ENCODE measurements at regions not wholly inside any gene's neighbourhood (a gene's known extent, or its start where the extent isn't known, plus 50 kb on each side); places are given as distances from the start of the nearest gene placed in this dataset.

GRCh38 chr5:112002376-112002775, 245.4 kb upstream of the NREP start:
- no peaks in the 10 kb centered on the region for H3K36me3 ChIP-seq (replicated peaks; ENCODE audit: insufficient read depth, low read length)
- H3K79me2 ChIP-seq (ENCODE audit: low read length) = no peaks in the 10 kb centered on the region
- H3K4me1 ChIP-seq (ENCODE audit: low read length) = no peaks in the 10 kb centered on the region
- no peaks in the 10 kb centered on the region for H3K9me2 ChIP-seq (replicated peaks; ENCODE audit: insufficient read depth, low read length)
- TF ChIP-seq EZH2phosphoT487 (IDR thresholded peaks at IDR 0.05; ENCODE audit: low read length) = no peak
- no peak for TF ChIP-seq EZH2 (optimal IDR thresholded peaks at IDR 0.05; ENCODE audit: low read depth, low read length)
- no peak overlapping the region for H3K4me2 ChIP-seq (ENCODE audit: low read depth, low read length)
- H3K9me3 ChIP-seq (replicated peaks; ENCODE audit: insufficient read depth, low read length) = no peaks in the 10 kb centered on the region
- no peak overlapping the region for H2AFZ ChIP-seq (ENCODE audit: low read length)
- no peak overlapping the region for H3K4me3 ChIP-seq (ENCODE audit: low read length)
- H3K27me3 ChIP-seq (replicated peaks; ENCODE audit: insufficient read depth, low read length) = no peaks in the 10 kb centered on the region
- H3F3A ChIP-seq (ENCODE audit: insufficient read depth, low read length) = no peaks in the 10 kb centered on the region
- DNase-seq = no peak
- H3K27ac ChIP-seq (ENCODE audit: low read length) = no peak overlapping the region
- H3K9ac ChIP-seq (ENCODE audit: low read length) = no peak overlapping the region
- H4K20me1 ChIP-seq (ENCODE audit: insufficient read depth, low read length) = no peaks in the 10 kb centered on the region

- Histone ChIP-seq H2AFZ (ENCODE audit: low read length) (no peak overlapping the region), H3K9me3 (replicated peaks; ENCODE audit: insufficient read depth, low read length) (no peaks in the 10 kb centered on the region), H3F3A (ENCODE audit: insufficient read depth, low read length) (no peaks in the 10 kb centered on the region), H3K27ac (ENCODE audit: low read length) (no peak overlapping the region), H3K4me2 (ENCODE audit: low read depth, low read length) (no peak overlapping the region), H3K79me2 (ENCODE audit: low read length) (no peaks in the 10 kb centered on the region), H3K4me3 (ENCODE audit: low read length) (no peak overlapping the region), H3K4me1 (ENCODE audit: low read length) (no peaks in the 10 kb centered on the region), H3K27me3 (replicated peaks; ENCODE audit: insufficient read depth, low read length) (no peaks in the 10 kb centered on the region), H4K20me1 (ENCODE audit: insufficient read depth, low read length) (no peaks in the 10 kb centered on the region), H3K9ac (ENCODE audit: low read length) (no peak overlapping the region), H3K36me3 (replicated peaks; ENCODE audit: insufficient read depth, low read length) (no peaks in the 10 kb centered on the region), H3K9me2 (replicated peaks; ENCODE audit: insufficient read depth, low read length) (no peaks in the 10 kb centered on the region)
- TF ChIP-seq EZH2 (optimal IDR thresholded peaks at IDR 0.05; ENCODE audit: low read depth, low read length) = no peak
- TF ChIP-seq EZH2phosphoT487 (IDR thresholded peaks at IDR 0.05; ENCODE audit: low read length) = no peak
- TF ChIP-seq, protein P1, sequence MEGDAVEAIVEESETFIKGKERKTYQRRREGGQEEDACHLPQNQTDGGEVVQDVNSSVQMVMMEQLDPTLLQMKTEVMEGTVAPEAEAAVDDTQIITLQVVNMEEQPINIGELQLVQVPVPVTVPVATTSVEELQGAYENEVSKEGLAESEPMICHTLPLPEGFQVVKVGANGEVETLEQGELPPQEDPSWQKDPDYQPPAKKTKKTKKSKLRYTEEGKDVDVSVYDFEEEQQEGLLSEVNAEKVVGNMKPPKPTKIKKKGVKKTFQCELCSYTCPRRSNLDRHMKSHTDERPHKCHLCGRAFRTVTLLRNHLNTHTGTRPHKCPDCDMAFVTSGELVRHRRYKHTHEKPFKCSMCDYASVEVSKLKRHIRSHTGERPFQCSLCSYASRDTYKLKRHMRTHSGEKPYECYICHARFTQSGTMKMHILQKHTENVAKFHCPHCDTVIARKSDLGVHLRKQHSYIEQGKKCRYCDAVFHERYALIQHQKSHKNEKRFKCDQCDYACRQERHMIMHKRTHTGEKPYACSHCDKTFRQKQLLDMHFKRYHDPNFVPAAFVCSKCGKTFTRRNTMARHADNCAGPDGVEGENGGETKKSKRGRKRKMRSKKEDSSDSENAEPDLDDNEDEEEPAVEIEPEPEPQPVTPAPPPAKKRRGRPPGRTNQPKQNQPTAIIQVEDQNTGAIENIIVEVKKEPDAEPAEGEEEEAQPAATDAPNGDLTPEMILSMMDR (IDR thresholded peaks at IDR 0.05; ENCODE audit: low read length) = no peak
- DNase-seq = no peak
These were observed 242.3 kb upstream of the NREP start for GRCh38 chr5:111999286-111999685.

GRCh38 chr5:111998871-111999270, 241.9 kb upstream of the NREP start:
- no peaks in the 10 kb centered on the region for H3K27me3 ChIP-seq (replicated peaks; ENCODE audit: insufficient read depth, low read length)
- H3K9me2 ChIP-seq (replicated peaks; ENCODE audit: insufficient read depth, low read length) = no peaks in the 10 kb centered on the region
- H3K79me2 ChIP-seq (ENCODE audit: low read length) = no peaks in the 10 kb centered on the region
- DNase-seq = no peak
- no peaks in the 10 kb centered on the region for H3K4me1 ChIP-seq (ENCODE audit: low read length)
- H3F3A ChIP-seq (ENCODE audit: insufficient read depth, low read length) = no peaks in the 10 kb centered on the region
- TF ChIP-seq, protein P1 (IDR thresholded peaks at IDR 0.05; ENCODE audit: low read length) = no peak
- TF ChIP-seq EZH2phosphoT487 (IDR thresholded peaks at IDR 0.05; ENCODE audit: low read length) (no peak), EZH2 (optimal IDR thresholded peaks at IDR 0.05; ENCODE audit: low read depth, low read length) (no peak)
- H3K4me2 ChIP-seq (ENCODE audit: low read depth, low read length) = no peak overlapping the region
- no peak overlapping the region for H2AFZ ChIP-seq (ENCODE audit: low read length)
- H3K9me3 ChIP-seq (replicated peaks; ENCODE audit: insufficient read depth, low read length) = no peaks in the 10 kb centered on the region
- no peaks in the 10 kb centered on the region for H4K20me1 ChIP-seq (ENCODE audit: insufficient read depth, low read length)
- no peak overlapping the region for H3K4me3 ChIP-seq (ENCODE audit: low read length)
- H3K27ac ChIP-seq (ENCODE audit: low read length) = no peak overlapping the region
- H3K9ac ChIP-seq (ENCODE audit: low read length) = no peak overlapping the region
- no peaks in the 10 kb centered on the region for H3K36me3 ChIP-seq (replicated peaks; ENCODE audit: insufficient read depth, low read length)

DNA sequence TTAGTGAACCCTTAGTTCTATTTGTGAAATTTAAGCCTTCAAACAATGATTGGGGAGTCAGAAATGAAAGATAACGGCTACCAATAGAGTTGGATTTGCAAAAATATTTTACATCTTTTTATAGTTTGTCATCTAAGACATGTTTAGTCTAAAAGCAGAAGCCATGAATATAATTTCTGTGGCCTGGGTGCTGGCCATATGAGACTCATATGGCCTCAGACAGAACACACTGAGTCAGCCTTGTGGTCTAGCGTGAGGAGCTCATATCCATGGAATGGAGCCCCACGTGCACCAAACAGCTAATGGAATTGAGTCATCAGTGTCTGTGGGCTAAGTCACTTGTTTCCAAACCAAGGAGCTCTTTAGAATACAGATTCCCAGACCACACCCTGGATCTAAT, 240.7 kb upstream of the NREP start:
- no peak for TF ChIP-seq EZH2phosphoT487 (IDR thresholded peaks at IDR 0.05; ENCODE audit: low read length)
- no peak for TF ChIP-seq EZH2 (optimal IDR thresholded peaks at IDR 0.05; ENCODE audit: low read depth, low read length)
- TF ChIP-seq, protein P1 (IDR thresholded peaks at IDR 0.05; ENCODE audit: low read length) = no peak
- Histone ChIP-seq H3K27ac (ENCODE audit: low read length) (no peak overlapping the region), H3K4me1 (ENCODE audit: low read length) (no peaks in the 10 kb centered on the region), H3K36me3 (replicated peaks; ENCODE audit: insufficient read depth, low read length) (no peaks in the 10 kb centered on the region), H4K20me1 (ENCODE audit: insufficient read depth, low read length) (no peaks in the 10 kb centered on the region), H3K27me3 (replicated peaks; ENCODE audit: insufficient read depth, low read length) (no peaks in the 10 kb centered on the region), H3K79me2 (ENCODE audit: low read length) (no peaks in the 10 kb centered on the region), H3K9me3 (replicated peaks; ENCODE audit: insufficient read depth, low read length) (no peaks in the 10 kb centered on the region), H3K9me2 (replicated peaks; ENCODE audit: insufficient read depth, low read length) (no peaks in the 10 kb centered on the region), H3K4me2 (ENCODE audit: low read depth, low read length) (no peak overlapping the region), H3F3A (ENCODE audit: insufficient read depth, low read length) (no peaks in the 10 kb centered on the region), H3K9ac (ENCODE audit: low read length) (no peak overlapping the region), H3K4me3 (ENCODE audit: low read length) (no peak overlapping the region), H2AFZ (ENCODE audit: low read length) (no peak overlapping the region)
- no peak for DNase-seq

All from MM.1S (cell line).